GM12892 (cell line): ENCODE measurements at regions not wholly inside any gene's neighbourhood (a gene's known extent, or its start where the extent isn't known, plus 50 kb on each side); places are given as distances from the start of the nearest gene placed in this dataset.

ENCODE experiments used
- POLR2A ChIP-seq: IDR thresholded peaks from 2 replicates; pipeline ENCODE4 v1.6.1; 2011; ENCODE audit warnings: low read depth, low read length, control low read depth
- TAF1 ChIP-seq: IDR thresholded peaks from 2 replicates; pipeline ENCODE4 v1.6.1; 2011; ENCODE audit warnings: low read depth, mild to moderate bottlenecking, control low read depth, low read length, borderline replicate concordance

DNA sequence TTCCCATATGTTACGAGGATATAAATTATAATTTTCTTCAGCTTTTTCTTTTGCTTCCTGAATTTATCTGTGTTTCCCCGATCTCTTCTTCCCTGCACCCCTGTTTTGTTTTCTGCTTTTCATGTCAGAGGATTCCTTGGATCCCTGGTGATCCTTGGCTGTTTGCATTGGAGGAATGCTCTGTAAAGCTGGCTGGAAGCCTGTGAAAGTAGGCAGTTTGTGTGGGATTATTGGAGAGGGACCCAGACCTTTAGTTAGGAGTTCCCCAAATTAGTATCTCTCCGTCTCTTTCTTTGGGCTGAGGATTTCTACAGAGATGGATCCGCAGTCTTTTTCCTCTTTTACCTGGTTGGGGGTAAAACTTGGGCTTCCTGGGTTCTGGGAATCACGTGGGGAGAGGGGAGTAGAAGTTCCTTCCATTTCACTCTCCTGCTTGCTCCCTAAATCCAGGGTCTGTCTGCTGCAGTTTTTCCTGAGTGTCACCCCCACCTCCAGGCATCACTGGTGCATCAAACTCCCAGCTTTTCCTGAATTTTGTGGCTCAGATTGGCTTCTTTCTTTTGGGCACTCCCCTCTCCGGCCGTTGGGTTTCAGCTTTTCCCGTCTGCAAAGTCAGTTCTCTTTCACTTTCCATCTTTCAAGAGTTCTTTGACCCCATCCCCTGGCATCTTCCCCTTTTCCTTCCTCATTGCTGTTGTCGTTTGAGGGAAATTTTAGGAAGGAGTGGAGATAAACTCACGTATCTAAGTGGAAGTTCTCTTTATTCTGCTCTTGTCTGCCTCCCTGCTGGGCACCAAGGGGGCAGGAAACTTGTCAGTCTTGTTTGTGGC, 79.1 kb upstream of the ALX4 start:
- TF ChIP-seq POLR2A (no peak), TAF1 (no peak)
